Ramos (cell line): ENCODE measurements at regions not wholly inside any gene's neighbourhood (a gene's known extent, or its start where the extent isn't known, plus 50 kb on each side); places are given as distances from the start of the nearest gene placed in this dataset.

Source experiments
- in situ Hi-C: fragments of 300-500 bp; cut with MboI; formaldehyde crosslinking; loops from one replicate; pipeline ENCODE4 v1.14.3; 2022; ENCODE audit warnings: low sequenced_read_pairs; ENCODE audit not compliant: unreplicated experiment

DNA sequence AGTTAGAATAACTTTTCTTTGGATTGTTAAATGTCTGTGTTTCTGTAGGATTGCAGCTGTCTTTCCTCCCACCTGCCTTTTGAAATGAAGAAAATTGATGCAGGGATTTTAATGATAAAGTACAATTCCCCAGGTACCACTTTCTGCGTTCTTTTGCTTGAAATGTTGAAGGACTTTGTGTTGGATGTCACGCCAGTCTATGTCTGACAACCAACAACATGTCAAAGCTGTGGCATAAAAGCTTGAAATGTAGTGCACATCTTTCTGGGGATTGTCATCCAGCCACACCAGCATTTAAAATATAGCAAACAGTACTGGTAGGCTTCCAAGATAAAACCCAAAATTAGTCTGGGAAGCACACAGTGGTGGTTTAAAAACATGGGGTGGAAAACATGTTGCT, 381.4 kb downstream of the TMEM161B start:
- in situ Hi-C loops, result no loop called here

- in situ Hi-C loops, result no loop called here
Measured at GRCh38 chr5:87886164-87886563, 382.5 kb downstream of the TMEM161B start.

DNA sequence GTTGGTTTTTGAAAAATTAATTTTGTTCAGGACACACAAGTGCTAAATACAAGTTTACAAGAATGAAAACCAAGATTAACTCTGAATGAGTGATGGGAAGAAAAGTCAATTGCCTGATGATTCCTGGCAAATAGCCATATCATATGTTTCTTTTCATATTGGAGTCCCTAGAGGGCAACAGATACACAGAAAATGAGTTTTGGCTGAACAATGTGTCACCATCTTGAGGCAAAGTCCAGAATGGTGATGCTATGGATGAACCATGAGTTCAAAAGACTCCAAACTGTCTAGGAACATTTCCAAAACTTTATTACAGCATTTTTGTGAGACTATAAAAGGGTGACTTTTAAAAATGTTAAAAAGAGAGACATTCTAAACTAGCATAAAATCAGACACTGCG, 382.9 kb downstream of the TMEM161B start:
- in situ Hi-C loops, result no loop called here

DNA sequence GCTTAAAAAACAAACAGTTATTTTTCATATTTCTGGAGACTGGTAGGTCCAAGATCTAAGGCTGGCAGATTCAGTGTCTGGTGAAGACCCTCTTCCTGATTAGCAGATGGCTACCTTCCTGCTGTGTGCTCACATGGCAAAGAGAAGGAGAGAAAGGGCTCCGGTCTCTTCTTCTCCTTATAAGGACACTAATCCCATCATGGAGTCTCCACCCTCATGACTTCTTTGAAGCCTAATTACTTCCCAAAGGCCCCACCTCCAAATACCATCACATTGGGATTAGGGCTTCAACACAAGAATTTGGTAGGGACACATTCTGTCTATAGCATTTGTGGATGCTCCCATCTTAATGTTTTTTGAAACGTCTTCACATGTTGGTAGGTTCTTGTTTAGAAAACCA, 391.1 kb downstream of the TMEM161B start:
- in situ Hi-C loops, result no loop called here

GRCh38 chr5:87877023-87877422, 391.6 kb downstream of the TMEM161B start:
- in situ Hi-C loops, result no loop called here

- in situ Hi-C loops, result no loop called here
Measured at GRCh38 chr5:87876616-87877015, 392.0 kb downstream of the TMEM161B start.

- in situ Hi-C loops, result no loop called here
Measured at GRCh38 chr5:87872986-87873385, 395.7 kb downstream of the TMEM161B start.

- in situ Hi-C loops, result no loop called here
Measured at GRCh38 chr5:87868792-87869191, 399.9 kb downstream of the TMEM161B start.

DNA sequence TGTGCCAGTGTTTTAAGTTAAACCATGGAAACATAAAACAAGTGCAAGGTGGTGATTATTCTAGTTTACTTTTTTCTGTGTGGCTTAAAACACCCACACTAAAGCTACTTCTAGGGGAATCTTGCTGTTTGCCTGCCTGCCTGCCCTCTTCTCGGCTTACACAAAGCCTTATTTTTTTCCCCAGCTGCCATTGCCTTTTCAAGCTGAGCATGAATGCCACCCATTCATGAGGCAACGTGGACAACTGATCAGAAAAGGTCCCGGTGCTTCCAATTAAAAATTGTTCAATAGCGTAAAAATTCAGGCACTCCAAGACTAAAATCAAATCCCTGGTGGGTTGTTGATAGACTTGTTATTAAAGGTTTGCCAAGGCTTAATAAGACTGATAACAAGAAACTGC, 401.4 kb downstream of the TMEM161B start:
- in situ Hi-C loops, result no loop called here

DNA sequence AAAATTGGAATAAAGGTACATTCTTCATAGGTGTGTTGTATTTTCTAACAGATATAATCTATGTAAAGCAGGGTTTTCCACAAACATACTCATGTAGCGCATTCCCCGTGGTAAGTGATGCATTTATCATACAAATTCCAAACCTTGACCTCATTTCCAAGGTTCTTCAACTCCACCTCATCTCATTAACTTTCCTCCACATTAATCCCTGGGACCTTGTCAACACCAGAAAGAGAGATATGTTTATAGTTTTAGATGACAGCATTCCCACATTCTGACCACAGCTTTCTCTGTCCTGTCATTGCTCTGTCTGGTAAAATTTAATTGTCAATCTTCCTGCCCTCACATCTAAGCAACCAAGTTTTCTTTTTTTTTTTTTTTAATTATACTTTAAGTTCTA, 415.1 kb downstream of the TMEM161B start:
- in situ Hi-C loops, result no loop called here

GRCh38 chr5:87851603-87852002, 417.0 kb downstream of the TMEM161B start:
- in situ Hi-C loops, result no loop called here

DNA sequence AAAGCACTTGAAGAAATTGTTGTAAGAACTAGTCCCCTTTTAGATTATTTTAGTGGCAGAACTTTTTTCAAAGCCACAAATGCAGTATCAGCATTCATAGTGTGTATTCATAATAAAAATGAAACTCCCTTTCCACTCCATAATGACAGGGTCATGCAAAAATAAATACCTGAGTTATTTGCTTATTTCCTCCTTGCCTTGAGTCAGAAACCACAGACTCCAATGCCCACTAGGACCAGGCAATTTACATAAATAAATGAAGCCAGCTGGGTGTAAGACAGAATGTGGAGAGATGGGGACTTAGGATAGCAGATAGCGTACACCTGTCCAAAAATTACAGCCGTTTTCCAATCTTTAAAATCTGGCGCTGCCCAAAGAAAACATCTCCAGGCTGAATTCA, 417.8 kb downstream of the TMEM161B start:
- in situ Hi-C loops, result no loop called here

DNA sequence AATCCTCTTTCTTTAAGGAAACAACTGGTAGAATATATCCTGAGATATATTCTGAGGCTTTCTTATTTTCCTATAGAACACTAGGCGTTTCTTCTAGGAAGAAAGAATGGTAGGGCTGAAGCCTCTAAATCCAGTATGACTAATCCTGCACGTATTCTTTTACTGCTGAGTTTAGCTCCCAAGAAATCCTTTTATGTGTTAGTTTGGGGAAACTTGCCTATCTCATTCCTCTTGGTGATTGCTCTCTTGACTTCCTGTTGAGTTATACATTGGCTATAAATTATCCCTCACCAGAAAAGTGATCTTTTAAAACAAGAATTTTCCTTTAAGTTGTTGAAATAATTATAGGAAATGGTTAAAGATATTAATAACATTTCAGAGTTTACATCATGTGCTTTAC, 422.9 kb downstream of the TMEM161B start:
- in situ Hi-C loops, result no loop called here

DNA sequence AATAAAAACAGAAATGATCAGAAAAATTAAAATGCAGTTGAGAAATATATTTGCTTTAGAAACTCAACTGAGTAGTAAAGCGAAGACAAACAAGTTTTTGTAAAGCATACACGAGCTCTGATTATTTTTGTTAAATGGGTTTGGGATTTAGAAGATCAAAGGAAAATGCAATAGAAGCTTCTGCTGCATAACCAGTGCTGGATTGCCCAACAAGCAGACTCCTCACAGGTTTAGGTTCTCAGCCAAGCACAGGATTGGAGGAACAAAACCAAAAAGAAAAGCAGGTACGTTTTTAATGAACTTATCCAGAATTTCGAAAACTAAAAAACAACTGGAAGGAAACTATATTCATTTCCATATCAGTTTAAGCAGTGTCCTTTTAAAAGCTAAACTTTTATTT, 423.8 kb downstream of the TMEM161B start:
- in situ Hi-C loops, result no loop called here

DNA sequence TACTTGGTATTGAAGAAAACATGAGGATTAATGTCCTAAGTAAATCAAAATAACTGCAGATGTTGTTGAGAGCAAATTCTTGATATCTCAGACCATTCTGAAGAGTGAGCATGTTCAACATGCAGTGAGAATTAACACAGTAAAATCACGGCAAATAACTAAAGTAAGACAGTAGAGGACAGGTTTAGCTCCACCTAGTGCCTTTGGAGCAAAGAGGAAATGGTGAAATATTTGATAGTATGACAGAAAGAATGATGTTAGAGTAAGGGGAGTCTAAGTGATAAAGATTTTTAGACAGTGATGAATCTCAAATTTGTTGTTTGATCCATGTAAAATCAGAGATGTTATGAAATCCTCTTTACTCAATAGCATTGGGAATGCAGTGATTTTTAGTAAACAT, 424.2 kb downstream of the TMEM161B start:
- in situ Hi-C loops, result no loop called here

GRCh38 chr5:87836696-87837095, 424.0 kb upstream of the CCNH start:
- in situ Hi-C loops, result no loop called here

GRCh38 chr5:87831499-87831898, 418.8 kb upstream of the CCNH start:
- in situ Hi-C loops, result no loop called here

DNA sequence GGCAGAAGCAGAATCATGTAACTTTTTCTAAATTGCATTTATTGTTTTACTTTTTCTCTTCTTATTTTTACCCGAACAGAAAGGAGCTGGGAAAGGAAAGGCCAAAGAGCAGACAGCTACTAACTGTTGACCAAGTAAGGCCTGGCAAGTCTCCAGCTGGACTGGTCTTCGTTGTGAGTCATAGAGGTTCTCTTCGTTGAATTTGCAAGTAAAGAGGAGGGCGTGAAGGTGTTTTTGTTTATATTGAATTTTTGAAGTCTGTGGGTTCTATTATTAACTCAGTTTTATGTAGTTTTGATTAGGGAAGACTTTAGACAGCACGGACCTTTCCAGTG, 416.5 kb upstream of the CCNH start:
- in situ Hi-C loops, result no loop called here

- in situ Hi-C loops, result no loop called here
Measured at GRCh38 chr5:87828545-87829216, 416.0 kb upstream of the CCNH start.

DNA sequence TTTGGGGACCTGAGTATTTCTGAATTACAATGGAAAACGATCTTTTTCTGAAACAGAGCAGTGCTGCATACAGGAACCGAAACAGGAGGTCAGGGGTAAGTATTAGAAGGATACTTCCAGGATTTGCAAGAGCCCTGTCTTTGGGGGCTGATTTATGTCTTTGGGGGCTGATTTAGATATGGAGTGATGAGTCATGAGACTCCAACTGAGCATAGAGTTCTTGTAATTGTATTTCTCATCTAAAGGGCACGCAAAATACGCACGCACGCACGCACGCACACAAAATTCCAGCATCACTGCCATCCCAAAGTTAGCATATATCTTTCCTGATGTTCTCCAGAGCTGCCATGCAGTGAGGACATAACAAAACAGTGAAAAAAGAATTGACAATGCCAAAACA, 414.8 kb upstream of the CCNH start:
- in situ Hi-C loops, result no loop called here

DNA sequence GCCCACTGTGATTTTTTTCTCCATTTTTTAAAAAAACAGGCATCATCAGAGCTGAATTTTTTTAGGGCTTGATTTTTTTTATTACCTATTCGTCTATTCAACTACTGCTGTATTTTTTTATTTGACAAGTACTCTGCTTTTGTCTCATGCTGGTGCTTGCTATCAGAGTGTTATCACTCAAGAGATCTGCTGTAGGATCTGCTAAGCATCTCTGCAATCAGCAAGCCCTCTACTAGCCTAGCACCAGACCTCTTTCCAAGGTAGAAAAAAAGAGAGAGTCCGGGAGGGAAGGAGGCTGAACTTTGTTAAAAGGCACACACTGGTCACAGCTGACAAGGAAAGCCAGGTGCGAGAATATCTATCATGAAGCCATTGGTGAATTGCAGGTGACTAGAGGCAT, 413.8 kb upstream of the CCNH start:
- in situ Hi-C loops, result no loop called here

GRCh38 chr5:87825583-87825982, 412.9 kb upstream of the CCNH start:
- in situ Hi-C loops, result no loop called here

DNA sequence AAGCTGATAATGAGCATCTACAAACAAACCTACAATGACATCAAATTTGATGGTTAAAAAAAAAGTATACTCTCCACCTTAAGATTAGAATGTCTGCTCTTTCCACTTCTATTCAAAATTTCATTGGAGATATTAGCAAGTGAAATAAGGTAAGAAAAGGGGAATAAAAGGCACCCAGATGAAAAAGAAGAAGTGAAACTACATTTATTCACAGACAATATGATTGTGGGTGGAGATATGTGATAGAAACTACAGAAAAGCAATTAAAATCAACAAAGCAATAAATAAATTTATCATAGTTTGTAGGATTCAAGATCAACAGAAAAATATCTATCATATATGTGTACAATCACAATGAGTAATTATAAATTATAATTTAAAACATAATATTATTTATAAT, 395.1 kb upstream of the CCNH start:
- in situ Hi-C loops, result no loop called here
